ENCODE measurements at regions not wholly inside any gene's neighbourhood (a gene's known extent, or its start where the extent isn't known, plus 50 kb on each side); places are given as distances from the start of the nearest gene placed in this dataset.

DNA sequence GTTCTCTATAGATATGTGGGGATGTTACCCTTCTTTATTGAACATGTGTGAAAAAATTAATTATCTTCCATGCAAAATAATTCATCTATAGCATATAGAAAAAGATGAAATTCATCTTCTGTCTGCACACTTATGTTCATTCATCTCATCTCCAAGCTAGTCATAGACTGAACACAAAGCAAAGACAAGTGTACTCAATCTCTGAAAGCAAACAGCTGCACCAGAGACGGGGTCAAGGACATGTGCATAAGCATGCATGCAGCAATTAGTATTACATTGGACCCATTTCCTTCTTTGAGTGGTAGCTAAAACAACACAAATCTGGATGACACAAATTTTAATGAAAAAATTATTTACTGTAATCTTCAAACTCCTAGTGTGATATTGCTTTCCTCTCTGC is 547.0 kb upstream of the COX7C start:
- no peak for DNase-seq

DNA sequence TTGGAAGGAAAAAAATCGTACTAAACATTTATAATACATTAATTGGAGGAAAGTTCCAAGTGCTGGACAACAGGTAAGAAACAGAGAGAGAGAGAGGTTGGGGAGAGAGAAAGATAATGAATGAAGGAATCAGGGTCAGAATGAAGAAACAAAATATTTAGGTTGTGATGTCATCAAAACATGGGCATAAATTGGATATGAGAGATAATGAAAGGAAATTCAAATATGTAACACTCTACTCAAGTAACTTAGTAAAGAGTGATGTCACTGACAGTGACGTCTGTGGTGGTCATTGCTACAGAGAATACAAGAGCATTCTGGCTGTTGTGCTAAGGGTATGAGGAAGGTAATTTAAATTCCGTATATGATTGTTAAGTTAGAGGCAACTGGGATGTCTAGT is 543.4 kb upstream of the COX7C start:
- DNase-seq: no peak

DNA sequence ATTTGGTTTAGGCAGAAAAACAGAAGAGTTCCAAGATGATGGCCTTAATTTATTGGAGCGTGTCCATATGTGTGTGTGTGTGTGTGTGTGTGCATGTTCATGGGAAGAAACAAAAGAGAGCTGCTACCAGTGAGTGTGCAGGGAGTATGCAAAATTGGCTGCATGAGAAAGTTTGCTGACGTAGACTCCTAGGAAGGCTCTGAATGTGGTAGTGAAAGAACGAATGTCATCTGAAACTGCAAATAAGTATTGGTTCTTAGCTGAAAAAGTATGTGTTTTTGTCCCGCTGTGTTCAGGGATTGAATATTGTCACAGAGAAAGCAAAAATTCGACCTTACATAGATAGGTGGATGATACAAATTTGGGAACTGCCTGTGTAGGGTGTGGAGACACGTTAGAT is 542.6 kb upstream of the COX7C start:
- no peak for DNase-seq

DNA sequence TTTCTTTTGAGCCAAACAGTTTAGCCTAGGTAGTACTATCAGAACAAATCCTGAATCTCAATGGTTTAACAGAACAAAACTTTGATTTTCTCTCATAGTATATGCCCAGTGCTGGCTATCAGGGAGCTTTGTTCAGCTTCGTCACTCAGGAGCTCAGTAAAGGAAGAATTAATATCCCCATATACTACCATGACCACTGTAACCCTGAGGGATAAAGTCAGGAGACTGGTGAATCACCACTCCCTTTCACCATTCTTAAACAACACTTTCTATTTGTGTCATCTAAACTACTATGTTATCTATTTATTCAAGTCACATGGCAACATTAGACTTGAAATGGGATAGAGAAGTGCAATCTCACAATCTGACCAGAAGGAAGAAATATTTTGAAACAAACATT is 522.6 kb upstream of the COX7C start:
- no peak for DNase-seq

DNA sequence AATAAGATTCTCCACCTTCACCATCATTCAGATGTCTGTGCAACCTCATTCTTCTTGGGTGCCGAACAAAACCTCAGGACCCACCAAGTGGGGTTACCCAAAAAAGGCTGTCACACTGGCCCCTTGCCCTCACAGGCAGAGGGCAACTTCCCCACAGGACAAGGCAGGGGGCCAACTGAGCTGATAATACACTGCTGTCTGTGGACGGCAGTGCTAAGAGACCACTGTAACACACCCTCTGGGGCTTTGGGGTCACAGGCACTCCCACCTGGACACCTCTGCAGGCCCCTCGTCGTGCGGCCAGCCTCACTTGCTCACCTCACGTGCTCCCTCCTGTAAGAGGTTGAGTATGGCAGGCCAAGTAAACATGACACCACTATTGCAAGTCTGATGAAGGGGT is 515.8 kb upstream of the COX7C start:
- DNase-seq: no peak

DNA sequence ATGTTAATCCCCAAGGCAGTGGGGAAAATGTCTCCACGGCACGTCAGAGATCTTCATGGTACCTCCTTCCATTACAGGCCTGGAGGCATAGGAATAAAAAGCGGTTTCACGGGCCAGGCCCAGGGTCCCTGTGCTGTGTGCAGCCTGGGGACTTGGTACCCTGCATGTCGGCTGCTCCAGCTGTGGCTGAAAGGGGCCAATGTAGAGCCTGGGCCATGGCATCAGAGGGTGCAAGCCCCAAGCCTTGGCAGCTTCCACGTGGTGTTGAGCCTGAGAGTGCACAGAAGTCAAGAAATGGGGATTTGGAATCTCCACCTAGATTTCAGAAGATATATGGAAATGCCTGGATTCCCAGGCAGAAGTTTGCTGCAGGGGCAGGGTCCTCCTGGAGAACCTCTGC is 508.9 kb upstream of the COX7C start:
- no peak for DNase-seq

DNA sequence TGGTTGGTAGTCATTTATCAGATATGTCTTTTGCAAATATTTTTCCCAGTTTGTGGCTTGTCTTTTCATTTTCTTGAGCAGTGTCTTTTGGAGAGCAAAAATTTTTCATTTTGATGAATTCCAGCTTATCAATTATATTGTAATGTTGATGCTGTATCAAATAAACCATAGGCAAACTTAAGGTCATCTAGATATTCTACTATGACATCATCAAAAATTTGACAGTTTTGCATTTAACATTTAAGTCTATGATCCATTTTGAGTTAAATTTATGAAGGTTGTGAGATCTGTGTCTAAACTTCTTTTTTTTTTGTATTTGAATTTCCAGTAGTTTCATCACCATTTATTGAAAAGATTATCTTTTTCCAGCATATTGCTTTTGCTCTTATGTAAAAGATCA is 505.5 kb upstream of the COX7C start:
- no peak for DNase-seq

DNA sequence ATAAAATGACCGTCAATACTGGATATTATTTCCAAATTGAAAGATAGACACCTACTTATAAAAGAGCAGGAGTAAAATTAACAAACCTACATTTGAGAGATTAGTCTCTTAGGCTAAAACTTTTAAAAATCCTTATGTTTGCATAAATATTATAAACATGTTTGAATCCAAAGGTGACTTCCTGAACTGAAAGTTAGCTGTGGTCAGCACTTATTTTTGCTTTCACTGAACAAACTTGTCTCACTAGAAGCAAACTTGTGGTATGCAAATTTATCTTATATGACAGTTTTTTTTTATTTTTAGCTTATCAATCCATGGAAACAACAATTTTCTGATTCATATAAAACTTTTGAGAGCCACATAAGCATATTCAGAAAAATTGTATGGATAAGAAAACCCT is 502.6 kb upstream of the COX7C start:
- DNase-seq: no peak

DNA sequence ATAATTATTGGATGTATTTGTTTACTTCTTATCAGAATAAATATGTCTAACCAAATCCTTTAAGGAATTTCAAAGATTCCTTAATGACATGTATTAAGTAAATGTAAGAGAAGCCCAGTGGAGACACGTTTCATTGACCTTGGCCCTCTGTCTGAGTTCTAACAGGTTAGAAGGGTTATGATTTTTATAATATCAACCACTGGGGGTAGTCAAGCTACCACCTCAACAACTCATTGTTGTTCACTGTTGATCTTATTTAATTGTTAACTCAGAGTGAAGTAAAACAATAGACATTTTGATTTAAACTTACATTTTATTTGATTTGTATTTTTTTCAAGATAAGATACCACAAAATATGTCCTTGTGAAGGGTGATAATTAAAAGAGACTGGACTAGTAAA is 499.2 kb upstream of the COX7C start:
- no peak for DNase-seq

DNA sequence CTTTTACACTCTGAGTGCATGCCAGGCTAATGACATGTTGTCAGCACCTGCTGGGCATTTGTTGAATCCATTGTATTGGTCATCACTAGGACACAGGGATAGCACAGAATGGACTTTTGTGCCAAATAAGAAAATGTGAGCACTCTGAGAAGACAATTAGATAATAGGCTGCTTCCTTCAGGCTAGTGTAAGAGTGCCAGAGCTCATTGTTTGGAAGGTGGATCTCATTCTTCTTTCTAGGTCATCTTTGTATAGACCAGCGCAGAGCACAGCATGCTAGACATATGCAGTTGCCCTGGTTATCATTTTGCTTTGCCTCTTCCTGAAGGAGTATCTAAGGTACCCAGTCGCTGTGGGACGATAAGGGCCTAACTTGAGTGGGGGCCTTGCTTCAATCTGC is 493.4 kb upstream of the COX7C start:
- DNase-seq: no peak

DNA sequence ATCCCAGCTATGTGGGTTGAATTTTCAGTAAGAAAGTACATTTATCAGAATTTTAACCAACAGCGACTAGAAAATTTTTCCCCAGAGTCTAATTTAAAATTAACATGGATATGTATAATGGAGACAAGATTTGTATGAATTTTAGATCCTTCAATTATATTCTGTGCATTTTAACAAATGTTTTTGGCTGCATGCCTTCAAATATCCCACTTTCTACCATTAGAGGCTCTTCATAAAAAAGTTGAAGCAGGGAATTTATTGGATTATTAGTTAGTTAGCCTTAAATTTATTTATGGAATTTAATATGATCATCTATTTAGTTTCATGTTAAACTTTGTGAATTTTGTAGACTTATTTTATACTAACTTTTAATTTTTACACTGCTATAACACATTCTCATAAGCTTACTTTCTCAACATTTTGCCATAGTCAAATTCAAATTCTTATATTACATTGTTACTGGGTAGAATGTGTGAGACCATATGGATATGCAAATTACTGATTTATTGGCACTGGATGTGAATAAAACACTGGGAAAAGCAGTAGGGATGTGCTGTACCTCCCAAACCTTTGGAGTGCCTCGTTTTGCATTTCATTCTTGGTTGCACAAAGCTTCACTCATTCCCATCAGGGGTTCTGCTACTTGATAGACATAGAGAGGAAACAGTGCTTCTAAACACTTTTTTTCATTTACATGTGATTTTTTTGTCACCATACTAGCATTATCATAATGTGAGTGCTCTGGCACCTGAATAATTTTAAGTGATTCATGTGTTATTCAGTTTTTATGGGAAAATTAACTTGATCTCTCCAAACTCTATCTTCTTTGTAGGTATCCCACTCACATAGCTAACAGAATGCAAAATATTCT is 491.8 kb upstream of the COX7C start:
- no peak for DNase-seq

DNA sequence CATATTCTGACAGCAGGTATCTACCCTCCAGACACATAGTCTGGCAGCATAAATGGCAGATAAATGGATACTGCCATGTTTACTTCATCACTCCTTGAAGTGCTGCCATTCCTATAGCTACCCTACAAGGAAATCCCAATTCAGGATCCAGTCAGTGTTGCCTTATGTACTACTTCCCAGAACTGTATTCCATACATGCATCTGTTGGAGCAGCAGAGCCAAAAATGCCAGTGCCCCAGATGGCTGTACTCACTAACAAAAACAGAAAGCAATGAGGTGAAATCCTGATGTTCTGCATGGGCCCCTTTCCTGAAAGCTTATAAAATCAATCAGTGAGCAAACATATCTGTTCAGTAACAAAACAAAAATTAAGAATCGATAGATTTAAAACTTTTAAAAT is 490.0 kb upstream of the COX7C start:
- DNase-seq: peak; percentile 75

DNA sequence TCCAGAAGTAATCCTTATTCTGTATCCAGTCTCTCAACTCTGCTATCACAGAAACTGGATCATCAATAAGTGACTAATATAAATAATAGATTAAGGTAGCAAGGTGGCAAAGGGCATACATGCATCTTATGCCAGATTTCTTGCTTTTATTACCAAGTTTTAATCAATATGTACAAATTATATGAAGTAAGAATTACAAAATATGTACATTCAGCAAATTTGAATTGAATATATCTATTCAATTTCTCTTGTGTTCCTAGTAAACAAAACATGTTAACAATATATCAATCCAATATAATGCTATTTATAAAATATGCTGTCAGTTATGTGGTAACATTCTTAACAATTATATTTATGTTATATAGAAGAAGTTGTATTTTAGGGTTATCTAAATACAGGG is 488.7 kb upstream of the COX7C start:
- no peak for DNase-seq

DNA sequence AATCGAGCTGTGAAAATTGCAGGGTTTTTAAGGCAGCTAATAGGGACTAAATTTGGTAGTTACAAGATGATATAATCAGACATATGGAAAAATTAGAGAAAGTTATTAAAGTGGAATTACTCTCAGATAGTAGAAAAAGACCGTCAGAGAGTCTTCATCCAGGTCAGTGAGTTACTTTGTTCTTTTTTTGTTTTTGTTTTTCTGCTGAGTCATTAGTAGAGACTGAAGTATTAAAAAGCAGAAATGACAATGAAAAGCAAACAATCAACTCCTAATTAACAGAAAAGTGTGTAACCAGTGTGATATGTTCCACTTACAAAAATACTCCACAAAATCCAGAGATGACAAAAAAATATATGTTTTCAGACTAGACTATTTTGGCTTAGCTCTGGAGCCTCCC is 480.4 kb upstream of the COX7C start:
- DNase-seq: no peak

DNA sequence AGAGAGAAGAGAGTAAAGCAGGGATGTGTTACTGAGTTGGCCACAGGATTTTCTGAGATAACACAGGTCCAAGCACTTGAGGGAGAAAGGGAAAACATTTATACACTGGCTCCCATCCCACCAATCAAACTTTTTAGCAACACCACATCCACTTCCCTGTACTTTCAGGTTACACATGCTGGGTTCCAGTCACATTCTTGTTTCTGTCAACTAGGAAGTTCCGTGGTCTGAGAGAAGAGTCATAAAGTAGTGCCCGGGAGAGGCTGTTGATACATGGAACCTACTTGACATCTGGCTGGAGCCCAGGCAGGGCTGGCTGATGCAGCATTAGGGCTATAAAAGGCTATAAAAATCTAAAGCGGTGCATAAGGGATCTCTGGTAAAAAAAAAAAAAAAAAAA is 473.9 kb upstream of the COX7C start:
- no peak for DNase-seq

DNA sequence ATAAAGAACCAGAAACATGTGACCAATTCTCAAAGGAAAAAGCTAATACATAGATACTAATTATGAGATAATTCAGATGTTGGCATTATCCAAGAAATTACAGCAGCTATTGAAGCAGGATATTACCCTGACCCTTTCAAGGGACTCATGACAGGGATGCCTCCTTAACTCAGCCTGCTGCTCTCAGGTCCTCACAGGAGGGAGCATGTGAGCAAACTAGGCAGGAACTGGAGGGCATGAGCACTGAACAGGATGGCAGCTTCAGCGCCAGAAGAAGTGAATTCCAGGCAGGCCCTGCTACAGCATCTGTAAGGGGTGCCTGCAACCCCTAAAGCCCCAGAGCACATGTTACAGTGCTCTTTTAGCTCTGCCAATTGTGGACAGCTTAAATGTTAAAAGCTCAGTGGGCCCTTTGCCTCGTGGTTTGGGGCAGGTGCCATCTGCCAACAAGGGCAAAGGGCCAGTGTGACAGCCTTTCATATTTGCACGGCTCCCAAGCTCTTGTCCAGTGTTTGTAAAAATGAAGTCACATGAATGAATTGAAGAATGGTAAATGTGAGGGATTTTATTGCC is 464.7 kb upstream of the COX7C start:
- DNase-seq: no peak

DNA sequence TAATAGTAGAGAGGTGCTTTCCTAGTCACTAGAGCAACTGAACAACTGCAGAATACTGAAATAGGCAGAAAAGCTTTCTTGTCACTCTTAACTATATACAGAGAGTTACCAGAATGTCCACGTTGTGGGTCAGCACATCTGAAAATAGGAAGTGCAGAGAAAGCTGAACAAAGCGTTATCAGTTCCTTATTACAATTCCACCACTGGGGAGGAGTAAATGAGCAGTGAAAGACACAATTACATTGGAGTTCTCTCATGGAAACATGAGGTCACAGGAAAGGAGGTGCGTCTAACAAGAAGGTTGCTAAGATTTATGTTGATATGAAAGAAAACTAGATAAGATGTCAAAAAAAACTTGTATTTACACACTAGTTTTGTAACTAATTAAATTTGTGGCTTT is 461.9 kb upstream of the COX7C start:
- DNase-seq: no peak

DNA sequence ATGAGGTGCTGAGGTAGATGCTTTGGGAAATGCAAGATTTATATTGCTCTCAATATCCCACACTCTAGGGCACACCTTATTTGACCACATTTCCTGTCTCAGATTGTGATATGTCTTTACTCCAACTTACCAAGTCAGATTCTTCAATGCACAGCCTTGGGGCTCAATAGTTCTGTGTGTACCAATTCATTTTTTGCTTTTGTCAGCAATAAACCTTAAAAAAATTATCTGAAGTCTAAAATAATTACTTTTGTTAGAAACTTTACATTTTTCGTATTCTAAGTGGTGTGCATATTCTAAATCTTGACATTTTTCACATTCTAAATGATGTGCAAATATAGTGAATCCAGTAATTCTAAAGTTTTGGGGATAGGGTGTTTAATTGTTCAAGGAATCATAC is 447.5 kb upstream of the COX7C start:
- no peak for DNase-seq

DNA sequence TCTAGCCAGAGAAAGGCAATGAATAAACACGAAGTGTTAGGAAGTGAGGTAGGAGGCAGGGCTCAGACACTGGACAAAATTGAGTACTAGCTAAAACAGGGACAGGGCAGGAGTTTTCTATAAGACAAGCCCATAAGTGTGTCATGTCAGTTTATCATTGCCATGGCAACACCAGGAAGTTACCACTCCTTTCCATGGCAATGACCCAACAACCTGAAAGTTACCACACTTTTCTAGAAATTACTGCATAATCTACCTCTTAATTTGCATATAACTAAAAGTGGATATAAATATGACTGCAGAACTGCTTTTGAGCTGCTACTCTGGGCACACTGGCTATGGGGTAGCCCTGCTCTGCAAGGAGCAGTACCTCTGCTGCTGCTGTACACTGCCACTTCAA is 442.5 kb upstream of the COX7C start:
- no peak for DNase-seq

DNA sequence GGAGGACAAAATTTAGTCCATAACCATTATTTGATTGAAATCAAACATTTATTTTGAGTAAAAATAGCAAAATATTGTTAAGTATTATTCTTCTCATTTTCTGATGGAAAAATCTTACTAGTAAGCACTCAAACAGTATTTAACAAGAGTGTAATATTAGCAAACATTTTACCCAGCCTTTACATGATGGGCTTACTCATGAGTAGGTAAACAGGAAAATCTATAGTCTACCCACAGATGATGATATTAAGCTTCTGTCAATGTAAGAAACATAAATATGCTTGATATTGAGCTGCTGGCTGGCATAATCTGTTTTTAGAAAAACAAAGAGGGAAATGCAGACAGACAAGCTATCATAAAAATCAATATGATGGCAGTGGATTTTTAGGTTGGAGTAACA is 418.5 kb upstream of the COX7C start:
- DNase-seq: no peak

DNA sequence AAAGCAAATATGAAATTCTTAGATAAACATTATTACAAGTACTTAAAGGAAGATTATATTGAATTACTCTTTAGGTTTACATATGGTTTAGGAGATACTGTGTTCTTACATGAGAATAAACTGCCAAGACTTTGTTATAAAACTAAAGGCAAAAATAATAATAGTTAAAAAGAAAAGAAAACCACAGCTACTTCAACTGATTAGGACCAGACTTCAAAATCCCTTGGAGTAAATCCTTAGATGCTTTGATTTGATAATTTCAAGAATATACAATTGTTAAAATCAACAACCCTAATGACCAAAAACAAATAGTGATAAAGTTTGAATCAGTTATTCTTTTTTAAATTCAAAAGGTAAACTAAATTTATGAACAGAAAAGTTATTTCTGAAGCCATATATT is 389.6 kb upstream of the COX7C start:
- DNase-seq: no peak

DNA sequence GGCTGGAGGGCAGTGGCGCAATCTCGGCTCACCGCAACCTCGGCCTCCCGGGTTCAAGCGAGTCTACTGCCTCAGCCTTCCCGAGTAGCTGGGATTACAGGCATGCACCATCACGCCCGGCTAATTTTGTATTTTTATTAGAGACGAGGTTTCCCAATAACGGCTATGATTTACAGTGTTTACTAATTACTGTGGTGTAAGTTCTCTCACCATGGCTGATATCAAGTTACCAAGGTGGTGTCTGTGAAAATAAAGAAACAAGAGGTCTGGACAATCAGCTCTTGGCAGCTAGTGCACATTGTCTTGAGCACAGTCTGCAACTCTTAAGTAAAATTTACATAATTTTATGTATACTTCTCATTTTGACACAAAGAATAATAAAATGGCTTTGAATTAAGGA is 385.5 kb upstream of the COX7C start:
- no peak for DNase-seq

DNA sequence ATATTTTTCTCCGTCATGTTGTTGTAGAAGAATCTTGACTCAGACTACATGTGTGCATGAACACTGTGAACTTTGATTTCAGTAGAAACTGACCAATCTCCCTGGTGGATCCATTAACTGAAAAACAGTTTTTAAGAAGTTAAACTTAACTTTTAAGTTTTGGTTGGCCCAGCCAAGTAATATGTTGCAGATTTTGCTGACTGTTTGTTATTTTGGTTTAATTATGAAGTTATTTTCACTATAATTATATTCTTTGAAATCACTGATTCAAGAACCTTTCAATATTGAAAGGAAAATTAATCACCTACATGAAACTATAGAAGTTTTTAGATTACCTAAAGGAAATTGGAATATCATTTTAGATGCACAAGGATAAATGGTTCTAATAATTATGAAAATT is 373.6 kb upstream of the COX7C start:
- no peak for DNase-seq

DNA sequence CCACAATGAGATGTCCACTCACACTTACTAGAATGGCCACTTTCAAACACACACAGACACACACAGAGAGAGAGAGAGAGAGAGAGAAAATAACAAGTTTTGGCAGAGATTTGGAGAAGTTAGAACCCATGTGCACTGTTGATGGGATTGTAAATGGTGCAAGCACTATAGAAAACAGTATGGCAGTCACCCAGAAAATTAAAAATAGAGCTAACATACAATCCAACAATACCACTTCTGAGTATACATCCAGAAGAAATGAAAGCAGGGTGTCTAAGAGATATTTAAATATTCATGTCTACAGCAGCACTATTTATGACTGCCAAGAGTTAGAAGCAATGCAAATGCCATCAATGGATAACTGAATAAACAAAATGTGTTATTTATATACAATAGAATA is 359.9 kb upstream of the COX7C start:
- DNase-seq: no peak
